ENCODE measurements at regions not wholly inside any gene's neighbourhood (a gene's known extent, or its start where the extent isn't known, plus 50 kb on each side); places are given as distances from the start of the nearest gene placed in this dataset.

- no peak for TF ChIP-seq POLR2A (IDR thresholded peaks at IDR 0.05; ENCODE audit: low read depth, low read length)
- TF ChIP-seq POLR2AphosphoS5 (IDR thresholded peaks at IDR 0.05; ENCODE audit: low read depth, low read length), result no peak
Measured at GRCh38 chr21:35426897-35427296, 377.8 kb upstream of the RUNX1 start.

Data from GM12892 (cell line).